Embryonic facial prominence (tissue), 1 donor: ENCODE measurements at regions not wholly inside any gene's neighbourhood (a gene's known extent, or its start where the extent isn't known, plus 50 kb on each side); places are given as distances from the start of the nearest gene placed in this dataset.

Experiments
- DNase-seq: peaks from one replicate; pipeline ENCODE4 v3.0.0-alpha.2; 2016; ENCODE audit errors: extremely low spot score

DNA sequence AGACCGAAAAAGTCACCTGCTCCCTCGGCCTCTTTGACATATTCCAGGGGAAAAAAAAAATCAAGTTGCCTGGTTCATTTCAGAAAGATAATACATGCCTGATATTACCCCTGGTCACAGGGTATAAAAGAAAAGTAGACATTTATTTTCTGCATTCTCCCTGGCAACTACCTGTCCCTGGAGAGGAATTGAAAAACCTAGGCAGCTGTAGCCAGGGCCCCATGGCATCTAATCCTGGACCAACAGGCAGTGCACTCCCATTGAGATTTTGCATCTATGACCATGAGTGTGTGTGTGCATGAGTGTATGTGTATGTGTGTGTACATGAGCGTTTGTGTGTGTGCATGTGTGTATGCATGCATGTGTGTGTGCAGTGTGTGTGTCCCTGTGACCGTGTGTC, 338.2 kb upstream of the PFKP start:
- DNase-seq = no peak

DNA sequence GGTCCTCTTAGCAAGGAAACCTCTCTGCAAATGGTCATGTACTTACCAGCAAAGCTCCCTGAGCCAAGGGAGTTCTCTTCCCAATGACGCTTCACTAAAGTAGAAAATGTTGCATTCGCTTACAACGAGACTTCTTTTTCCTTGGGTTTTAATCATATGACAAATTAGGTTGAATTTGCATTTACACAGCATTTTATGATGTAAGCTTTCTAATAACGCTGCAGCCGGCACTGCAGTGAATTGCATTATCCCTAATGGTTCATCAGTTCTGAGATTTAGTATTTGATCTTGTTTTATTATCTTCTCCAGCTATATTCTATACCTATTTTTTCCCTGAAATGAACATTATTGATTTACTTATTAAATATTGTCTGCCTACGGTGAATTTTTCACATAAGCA, 339.3 kb upstream of the PFKP start:
- DNase-seq = no peak

DNA sequence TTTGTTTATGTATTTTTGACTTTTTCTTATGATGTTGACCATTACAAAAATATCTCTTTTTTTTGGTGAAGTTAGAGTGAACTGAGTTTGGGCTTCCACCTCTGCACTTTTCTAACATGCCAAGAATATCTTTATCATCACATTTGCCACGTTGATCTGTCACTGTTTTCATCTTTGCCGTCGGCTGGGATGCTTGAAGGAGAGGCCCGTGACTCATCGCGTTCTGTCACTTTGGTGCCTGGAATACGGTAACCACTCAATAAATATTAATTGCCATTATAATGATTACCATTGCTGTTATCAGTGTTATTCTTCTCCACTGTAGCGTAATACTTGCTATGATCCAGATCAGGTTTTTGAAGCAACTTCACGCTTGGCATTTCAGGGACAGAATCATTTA, 350.8 kb upstream of the PFKP start:
- DNase-seq = no peak

DNA sequence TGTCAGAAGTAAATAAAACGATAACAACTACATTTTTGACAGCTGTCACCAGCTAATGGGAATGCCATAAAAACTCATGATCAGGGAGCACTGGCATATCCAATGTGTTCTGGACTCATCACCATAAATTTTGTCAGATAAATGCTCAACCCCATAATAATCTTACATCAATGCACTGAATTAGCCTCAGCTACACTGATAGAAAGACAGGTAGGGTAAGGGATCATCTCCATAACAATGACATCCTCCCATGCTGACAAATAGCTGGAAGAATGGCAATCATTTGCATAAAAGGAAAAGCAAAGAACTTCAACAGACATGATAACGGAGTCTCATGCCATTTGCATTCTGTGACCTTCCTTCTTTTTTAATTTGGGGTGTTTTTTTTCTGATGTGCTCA, 352.8 kb upstream of the PFKP start:
- no peak for DNase-seq

DNA sequence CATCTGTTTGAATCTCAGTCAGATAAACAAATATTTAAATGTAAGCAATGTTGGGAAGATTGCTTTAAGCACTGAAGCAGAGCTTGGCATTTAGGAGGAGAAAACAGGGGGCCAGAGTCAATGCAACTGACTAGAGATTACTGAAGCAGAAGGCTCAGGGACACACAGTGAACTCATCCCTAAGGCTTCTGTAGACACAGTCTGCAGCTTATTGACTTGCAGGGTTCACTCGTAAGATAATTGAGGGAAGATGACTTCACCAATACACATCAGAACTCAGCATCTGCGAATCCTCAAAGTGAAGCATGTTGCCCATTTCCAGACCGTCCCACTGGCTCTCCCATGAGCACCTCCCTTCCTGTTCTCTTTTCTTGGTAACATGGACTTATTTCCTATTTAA, 363.4 kb upstream of the PFKP start:
- no peak for DNase-seq

DNA sequence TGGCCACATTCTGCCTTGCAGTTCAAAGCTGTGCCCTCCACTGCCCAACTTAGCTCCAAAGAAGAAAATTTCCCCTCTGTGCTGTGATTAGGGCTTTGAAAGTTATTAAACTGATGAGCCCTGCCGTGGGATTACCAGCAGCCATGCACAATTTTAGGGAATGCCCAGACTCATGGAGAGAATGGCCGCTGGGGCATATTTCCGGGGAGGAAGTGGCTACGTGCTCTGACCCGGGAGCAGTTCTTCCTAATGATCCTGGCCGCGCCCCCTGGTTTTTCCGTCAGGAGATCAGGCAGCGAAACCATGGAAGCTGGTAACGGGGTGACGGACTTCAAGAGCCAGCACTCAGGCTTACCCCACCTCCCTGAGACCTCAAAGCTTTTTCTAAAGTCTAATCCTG, 365.5 kb upstream of the PFKP start:
- no peak for DNase-seq

DNA sequence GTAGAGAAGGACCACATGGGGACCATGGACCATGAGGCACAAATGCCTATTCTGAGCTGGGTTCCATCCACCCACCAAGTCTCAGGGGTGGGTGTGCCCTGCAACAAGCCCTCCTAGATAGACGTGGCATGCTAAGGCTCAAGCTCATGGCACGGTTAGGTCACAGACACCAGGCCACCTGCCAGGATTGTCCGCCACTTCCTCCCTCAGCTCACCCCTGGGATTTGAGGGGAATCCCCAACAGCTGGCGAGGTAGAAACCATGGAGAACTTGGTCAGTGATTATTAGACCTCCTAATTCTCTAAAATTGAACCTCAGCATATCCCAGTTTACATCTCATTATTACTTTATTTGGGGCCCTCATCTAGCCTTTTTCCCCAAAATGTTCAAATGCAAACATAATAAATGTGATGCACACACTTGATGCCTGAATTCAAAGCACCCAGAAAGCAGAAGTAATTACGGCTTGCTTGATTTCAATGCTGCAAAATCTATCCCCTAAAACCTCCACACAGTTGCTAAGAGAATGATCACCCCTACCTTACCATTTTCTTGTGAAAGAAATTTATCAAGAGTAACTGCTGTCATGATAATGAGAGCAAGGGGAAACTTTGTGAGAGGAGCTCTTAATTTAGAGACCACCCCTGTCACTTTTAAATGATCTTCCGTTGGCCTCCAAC, 366.6 kb upstream of the PFKP start:
- no peak for DNase-seq

DNA sequence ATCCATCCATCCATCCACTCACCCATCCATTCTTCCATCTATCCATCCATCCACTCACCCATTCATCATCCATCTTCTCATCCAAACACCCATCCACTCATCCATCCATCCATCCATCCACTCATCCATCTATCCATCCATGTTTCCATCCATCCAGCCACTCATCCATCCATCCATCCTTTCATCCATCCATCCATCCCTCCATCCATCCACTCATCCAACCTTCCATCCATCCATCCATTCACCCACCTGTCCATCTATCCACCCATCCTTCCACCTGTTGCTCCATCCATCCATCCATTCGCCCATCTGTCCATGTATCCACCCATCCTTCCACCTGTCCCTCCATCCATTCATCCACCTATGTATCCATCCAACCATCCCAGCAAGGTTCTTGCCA, 378.4 kb upstream of the PFKP start:
- no peak for DNase-seq

DNA sequence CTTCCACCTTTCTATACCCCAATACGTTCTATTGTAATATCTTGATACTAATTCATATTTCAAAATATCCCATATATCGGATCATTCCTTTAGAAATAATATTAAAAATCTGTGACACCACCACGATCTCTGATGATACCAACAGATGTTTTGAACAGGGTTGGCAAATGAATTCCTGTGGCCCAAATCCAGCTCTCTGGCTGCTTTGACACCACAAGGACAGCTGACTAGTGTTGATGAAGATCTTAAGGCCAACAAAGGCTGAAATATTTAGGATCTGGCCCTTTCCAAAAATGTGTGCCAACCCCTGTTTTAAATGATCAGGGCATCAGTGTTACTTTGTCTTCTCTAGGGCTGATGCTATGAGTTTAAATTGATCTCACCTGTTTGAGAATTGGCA, 380.7 kb upstream of the PFKP start:
- DNase-seq = no peak

DNA sequence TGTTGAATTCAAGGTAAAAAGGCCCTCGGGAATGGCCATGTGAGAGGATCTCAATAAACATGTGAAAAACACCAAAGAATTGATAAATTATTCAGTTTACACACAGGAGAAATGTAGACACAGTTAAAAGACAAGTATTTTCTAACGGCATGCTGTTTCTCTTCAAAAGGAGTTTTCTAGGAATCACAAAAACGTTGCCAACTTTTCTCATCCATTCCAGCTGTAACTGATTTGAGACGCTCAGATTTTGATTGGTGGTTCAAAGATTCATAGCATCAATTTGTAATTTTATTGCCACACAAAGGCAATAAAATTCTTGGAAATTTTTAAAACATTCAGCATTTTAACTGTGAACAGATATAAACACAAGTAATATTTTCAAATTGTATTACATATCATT, 384.9 kb upstream of the PFKP start:
- peak; percentile 29 for DNase-seq

DNA sequence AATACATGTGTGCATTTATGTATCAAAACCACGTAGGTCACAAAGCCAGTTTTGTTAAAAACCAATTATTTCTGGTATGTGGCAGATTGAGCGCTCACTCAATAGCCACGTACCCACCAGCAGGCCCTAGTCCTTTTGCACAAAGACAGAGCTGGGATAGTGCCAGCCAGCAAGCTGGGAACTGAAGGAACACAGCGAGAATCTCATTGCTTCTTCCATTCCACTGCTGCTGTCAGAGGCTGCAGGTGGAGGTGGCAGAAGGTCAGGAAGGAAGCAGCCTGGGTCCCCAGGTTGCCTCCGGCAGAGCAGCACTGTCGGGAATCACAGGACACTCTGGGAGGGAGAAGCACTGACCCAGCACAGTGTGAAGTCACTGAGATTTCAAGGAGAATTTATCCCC, 385.5 kb upstream of the PFKP start:
- DNase-seq = no peak

DNA sequence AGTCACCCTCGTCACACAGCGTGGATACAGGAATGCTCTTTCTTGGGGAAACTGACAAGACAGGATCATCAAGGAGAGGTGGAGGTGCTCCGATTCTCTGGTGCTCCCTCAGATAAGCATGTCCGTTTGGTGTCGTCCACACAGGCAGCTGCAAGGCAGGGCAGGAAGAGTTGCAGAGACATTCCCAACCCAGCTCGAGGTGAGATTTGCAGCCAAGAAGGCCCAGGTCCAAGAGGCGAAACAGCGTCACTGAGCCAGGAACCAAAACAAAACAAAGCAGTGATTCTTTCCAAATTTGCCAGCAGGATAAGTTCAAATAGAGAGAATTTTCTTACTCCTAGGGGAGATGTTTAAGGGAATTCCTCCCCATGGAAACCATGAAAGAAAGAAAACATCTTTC, 386.5 kb upstream of the PFKP start:
- no peak for DNase-seq

DNA sequence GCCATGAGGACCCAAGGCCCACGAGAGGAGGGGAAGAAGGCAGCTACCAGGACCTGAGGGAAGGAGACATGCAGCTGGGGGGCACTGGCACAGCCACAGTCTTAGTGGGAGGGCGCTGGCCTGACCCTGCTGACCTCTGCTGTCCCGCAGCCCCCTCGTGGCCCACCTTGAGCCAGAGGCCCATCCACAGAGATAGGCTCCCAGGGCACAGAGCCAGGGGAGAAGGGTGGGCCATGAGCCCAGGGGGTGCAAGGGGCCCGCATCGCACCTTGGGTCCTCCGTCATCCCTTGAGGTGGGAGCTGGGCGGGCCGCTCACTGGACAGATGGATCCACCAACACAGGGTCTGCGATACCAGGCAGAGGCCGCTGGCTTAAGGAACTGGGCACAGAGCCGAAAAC, 387.7 kb upstream of the PFKP start:
- no peak for DNase-seq

DNA sequence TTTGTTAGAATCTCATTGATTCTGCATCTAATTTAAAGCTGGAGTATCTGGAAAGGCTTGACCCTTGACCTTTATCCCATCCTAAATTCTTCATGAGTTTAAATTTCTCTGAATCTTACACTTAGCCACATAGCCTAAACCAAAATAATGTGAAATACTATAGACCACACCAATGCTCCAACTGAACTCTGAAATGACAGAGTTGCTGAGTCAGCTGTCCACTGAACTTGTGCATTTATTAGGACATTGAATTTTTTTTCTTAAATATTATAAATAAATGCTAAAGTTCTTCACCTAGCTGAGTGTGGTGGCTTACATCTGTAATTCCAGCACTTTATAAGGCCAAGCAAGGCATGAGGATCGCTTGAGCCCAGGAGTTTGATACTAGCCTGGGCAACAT, 390.9 kb upstream of the PFKP start:
- no peak for DNase-seq

DNA sequence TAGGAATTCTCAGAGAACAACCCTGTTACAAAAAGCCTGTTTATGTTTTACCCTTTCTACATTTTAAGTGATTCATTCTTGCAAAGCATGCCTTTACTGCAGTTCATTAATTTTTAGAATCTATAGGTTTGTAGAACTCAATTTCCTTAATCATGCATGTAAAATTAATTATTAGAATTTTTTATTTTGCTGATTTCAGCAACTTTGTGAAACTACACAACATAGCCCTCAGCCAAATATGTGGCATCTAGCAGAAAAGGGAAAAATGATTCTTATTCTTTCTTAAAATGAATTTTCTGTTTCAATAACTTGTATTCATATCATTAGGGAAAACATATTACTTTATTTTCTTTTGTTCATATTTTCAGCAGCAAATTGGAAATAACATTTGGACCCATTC, 392.9 kb upstream of the PFKP start:
- no peak for DNase-seq

DNA sequence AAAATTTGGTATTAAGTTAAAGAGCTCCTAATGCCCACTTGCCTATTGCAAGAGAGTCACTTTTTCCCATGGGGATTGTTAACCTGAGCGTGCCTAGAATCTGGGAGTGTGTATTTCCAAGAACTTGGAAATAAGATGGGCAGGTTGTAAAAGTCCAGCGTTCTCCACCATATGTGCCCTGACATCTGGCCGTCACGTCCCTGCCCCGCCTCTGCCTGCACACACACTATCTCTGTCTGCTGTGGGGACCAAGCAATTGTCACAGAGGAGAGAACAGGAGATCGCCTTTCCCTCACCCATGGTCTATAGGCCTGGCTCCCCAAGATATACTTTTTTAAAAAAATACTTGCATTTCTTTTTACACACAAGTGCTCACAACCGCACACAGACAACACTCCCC, 396.5 kb upstream of the PFKP start:
- DNase-seq = no peak

DNA sequence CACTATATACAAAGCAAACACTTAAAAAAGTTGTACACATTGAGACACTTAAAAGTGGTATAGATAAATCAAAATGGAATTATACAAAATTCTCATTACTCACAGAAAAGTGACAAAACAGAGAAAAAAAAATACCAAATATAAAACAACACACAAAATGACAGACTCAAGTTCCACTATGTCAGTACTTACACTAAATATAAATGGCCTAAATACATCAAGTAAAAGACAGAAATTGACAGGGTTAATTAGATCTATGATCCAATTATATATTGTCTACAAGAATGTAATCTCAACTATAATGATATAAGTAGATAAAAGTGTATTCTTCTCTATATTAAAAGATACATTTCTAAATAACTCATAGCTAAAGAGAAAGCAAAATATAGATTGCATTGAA, 401.6 kb upstream of the PFKP start:
- no peak for DNase-seq

DNA sequence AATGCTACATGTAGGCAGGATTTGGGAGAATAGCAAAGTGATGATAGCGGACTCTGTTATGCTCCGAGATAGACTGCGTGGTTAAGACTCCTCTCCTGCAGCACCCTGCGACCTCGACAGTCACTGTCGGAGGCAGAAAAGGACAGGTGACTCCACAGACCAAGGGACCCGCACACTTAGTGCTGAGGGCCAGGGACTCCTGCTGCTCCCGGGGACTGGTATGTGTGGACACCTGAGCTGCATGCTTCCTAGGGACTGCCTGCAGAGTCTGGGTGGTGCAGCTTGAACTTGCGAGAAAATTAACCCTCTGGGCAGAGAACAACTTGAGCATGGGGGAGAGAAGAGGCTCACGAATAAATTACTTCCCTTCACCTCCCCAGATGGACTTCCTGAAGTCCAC, 407.1 kb upstream of the PFKP start:
- DNase-seq = no peak

DNA sequence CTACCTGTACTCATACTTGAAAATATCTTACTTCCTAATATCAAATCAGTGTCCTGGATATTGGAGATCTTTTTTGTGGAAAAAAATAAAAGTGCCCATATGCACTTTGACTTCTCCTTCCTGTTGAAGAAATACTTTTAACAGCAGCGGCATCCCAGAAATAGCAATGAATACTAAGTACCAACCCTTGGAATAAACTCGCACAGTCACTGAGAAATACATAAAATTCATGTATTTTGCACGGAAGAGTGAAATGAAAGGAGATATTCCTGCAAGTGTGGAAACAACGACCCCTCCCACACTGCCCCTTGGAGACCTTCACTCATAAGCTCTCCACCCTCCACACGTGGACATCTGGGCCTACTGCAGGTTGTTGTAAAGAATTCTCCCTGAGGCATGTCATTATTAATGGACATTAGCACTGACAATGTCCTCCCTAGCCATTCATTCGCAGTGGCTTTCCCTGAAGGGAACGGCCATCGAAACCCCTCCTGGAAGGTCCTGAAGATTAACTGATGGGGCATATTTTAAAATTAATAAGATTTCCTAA, 407.6 kb upstream of the PFKP start:
- DNase-seq = no peak

DNA sequence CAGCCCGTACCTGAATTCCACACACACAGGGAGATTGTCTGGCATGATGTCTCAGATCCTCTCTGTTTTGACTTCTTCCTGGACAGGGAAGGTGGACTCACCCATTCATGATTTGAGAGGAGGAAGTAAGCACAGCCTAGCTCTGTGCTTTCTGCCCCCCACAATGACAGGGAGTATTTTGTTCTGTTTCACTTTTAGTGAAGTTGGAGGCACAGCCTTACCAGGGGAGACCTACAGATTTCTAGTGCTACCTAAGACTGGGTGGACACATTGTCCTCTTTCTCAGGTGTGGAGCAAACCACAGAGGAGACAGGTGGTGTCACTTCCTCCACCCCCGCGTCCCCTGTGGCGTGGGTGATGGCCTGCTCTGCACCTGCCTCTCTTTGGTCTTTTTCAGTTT, 408.6 kb upstream of the PFKP start:
- DNase-seq = no peak

DNA sequence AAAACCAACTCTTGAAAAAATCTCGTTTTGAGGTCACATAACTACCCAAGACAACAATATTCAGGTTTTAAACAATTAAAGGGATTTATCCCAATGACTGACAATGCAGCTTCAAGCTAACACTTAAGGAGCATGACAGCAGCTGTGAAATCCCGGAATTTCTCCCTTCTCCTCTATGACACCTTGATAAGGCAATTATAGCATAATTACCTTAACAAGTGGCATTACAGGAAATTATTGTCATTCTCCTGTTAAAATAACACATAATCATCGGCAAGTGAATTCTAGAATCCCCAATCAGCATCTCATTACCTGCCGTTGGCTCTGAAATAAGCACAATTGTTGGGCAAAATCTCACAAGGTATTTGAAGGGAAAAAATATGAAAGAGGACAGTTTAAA, 417.0 kb upstream of the PFKP start:
- DNase-seq = no peak

DNA sequence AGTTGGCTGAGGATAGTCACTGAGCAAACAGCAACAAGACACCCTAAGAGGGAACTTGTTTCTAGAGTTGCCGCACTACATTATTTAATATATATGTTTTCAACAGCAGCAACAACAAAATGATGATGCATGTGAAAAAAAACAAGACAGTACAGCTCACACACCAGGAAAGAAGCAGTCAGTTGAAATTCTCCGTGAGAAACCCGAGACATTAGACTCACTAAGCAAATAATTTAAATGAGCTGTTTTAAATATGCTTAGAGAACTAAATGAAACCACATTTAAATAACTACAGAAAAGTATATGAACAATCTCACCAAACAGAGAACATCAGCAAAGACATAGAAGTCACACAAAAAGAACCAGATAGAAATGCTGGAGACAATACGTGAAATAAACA, 426.3 kb upstream of the PFKP start:
- no peak for DNase-seq

DNA sequence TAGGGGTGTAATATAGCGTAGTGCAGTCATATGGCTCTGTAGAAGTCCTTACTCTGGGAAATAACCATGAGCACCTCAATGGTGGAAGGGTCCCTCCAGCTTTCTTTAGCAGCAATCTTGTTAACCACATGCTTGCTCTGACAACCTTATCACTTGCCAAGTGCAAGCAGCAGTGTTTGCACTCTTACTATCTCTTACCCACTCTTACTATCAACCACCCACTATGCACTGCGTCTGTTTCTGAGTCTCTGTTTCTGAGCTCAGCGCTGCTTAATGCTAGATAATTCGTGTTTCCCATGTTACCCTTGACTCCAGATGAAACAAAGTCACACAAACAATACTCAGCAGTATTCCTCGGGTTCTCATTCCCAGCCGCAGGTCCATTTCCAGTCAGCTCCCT, 433.7 kb upstream of the PFKP start:
- no peak for DNase-seq

DNA sequence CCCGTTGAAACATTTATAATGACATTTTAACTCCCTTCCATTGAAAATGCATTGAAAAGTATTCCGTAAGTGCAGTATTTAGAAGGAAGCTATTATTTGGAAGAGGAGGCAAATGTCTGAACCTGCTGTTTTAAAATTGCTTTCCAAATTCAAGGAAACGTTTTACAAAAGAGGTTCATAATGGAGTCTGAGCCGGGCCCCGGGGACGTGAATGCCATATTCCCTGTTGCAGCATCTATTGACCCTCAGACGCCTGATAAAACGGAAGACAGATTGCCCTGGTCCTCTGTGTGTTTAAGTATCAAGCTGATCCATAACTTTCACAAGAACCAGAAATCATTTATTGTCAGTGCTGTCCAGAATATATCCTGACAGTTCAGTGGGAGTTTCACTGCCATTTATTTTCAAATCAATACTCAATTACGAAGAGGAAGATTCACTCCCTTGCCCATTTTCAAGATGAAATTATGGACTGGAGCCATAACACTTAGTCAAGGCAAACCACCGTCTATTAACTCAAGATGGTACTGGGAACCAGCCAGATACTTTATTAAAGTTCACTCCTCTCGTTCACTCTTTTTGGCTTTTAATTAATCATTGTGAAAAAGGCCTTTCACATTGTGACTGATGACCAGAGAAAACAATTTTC, 435.7 kb upstream of the PFKP start:
- no peak for DNase-seq
